ACHN (cell line): ENCODE measurements at regions not wholly inside any gene's neighbourhood (a gene's known extent, or its start where the extent isn't known, plus 50 kb on each side); places are given as distances from the start of the nearest gene placed in this dataset.

Source experiments
- DNase-seq: peaks from one replicate; pipeline ENCODE4 v3.0.0-alpha.2; 2015
- in situ Hi-C: cut with HindIII; loops from 2 replicates; pipeline ENCODE4 v1.10.0; 2017; ENCODE audit warnings: low sequenced_read_pairs, low pct_ligation_motif_present, low pct_unique_long_range_greater_than_20kb

DNA sequence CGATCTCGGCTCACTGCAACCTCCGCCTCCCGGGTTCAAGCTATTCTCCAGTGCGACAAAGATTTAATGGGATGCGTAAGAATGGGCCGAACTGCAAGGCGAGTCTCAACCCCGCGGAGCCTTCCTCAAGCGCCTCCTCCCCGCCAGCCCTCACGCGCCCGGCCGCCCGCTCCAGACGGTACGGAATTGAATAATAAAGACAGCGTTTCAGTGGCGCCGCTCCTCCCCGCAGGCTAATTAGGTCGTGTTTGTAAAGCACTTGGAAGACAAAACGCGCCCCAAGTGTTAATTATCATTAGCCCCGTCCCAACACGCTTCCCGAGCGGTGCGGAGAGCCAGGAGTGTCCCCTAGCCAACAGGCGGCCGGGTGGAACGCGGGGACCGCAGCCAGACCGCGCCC is 192.0 kb downstream of the BUD13 start:
- no peak for DNase-seq
- in situ Hi-C loops: no loop called here

GRCh38 chr11:116579857-116580727 is 192.7 kb downstream of the BUD13 start:
- in situ Hi-C loops: no loop called here
- no peak for DNase-seq

GRCh38 chr11:116579031-116579653 is 193.6 kb downstream of the BUD13 start:
- DNase-seq: no peak
- in situ Hi-C loops: no loop called here

DNA sequence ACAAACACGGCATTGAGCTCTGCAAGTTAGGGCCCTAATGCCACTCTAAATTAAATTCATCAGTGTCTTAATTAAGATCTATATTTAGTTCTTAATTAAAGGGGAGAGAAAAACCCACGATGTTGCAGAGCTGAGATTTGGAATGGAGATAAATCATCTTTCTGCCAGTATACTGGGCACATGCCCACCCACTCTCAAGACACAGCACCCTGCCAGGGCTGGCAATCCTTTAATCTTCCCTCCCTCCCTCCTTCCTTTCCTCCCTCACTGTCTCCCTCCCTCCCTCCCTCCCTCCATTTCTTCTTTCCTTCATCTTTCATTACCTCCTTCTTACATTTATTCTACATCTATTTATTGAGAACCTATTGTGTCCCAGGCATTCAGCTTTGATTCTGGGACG is 194.8 kb downstream of the BUD13 start:
- in situ Hi-C loops: no loop called here
- DNase-seq: no peak

DNA sequence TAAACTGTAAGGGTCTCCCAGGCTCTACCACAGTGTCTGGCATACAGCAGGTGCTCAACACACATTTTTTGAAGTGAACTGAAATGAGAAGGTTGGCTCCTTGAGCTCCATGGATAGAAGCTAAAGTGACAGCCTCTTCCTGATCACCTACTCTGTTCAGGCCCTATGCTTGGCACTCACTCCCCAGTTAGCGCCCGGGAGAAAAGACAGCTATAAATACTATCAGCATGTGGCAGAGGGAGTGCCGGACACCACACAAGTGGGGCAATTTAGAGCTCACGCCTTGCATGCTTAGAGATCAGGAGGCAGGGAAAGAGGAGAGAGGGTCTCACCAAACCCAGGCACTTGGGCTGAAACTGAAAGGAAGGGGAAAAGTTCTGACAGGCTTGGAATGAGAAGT is 195.5 kb downstream of the BUD13 start:
- in situ Hi-C loops: no loop called here
- DNase-seq: no peak

- in situ Hi-C loops: no loop called here
- DNase-seq: no peak
Measured at GRCh38 chr11:116576526-116576925, 196.3 kb downstream of the BUD13 start.

GRCh38 chr11:116567721-116568242 is 205.0 kb downstream of the BUD13 start:
- in situ Hi-C loops: no loop called here
- no peak for DNase-seq

- in situ Hi-C loops: no loop called here
- DNase-seq: no peak
Measured at GRCh38 chr11:116563712-116564047, 209.1 kb downstream of the BUD13 start.

GRCh38 chr11:116563028-116563711 is 209.6 kb downstream of the BUD13 start:
- in situ Hi-C loops: no loop called here
- no peak for DNase-seq

DNA sequence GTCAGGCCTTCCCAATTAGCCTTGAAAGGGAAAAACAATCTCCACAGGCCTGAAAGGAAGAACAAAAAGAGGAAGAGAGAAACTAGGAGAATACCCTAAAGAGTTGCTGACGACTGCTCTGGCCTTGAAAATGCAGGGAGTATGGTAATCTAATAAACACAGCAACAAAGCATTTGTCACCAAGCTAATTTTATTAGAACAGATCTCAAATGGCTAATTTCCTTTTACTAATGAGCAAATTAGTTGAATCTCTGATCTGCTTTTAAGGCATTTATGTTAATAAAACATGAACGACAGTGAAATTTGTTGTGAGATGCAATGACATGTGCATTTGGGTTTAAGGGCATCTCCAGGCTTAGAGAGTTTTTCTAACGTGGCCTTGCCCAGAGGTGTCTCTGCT is 212.2 kb downstream of the BUD13 start:
- DNase-seq: no peak
- in situ Hi-C loops: no loop called here

DNA sequence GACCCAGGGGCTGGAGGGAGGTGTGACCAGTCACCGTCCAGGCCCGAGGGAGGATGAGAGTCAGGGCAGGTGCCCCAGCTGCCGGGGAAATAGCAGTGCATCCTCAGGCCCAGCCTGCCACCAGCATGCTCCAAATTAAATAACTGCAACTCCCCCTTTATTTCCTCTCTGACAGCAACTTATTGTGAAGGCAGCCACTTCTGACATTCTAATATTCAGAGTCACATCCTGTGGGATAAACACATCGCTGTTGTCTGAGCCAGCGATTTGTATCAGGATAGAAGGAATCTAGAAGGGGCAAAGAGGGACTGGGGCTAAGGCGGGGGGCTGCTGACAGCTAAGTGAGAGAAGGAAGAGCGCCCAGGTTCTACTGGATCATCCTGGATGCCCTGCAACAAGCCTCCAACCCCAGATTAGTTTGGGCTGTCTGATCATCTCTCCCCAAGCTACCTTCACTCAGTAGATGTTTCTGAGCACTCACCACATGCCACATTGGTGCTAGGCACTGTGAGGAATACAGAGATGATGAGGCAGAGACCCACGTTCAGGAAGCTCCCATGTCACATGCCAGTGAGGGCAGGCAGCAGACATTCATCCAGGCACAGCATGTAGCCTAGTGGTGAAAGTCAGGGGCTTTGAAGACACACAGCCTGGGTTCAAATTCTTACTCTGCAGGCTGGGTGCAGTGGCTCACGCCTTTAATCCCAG is 214.1 kb downstream of the BUD13 start:
- no peak for DNase-seq
- in situ Hi-C loops: no loop called here

DNA sequence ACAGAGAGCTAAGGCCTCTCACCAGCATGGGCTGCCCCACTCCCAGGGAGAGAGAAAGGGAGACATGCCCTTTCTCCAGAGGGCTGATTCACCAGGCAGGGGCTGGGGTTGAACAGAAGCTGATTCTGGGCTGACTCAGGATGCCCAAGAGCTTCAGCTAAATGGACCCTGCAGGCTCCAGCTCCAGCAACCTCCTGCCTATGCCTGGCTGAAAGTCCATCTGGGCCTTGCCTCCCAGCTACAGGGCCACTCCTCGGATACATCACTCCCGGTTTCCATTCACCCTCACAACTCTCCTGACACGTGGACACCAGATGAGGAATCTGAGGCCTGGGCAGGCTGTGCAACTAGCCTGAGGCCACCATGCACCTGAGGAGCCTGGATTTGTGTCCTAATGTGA is 215.5 kb downstream of the BUD13 start:
- in situ Hi-C loops: no loop called here
- DNase-seq: no peak

- in situ Hi-C loops: no loop called here
- DNase-seq: no peak
Measured at GRCh38 chr11:116556483-116556882, 216.3 kb downstream of the BUD13 start.

- no peak for DNase-seq
- in situ Hi-C loops: no loop called here
Measured at GRCh38 chr11:116553482-116553881, 219.3 kb downstream of the BUD13 start.

- no peak for DNase-seq
- in situ Hi-C loops: no loop called here
Measured at GRCh38 chr11:116551576-116551975, 221.2 kb downstream of the BUD13 start.

DNA sequence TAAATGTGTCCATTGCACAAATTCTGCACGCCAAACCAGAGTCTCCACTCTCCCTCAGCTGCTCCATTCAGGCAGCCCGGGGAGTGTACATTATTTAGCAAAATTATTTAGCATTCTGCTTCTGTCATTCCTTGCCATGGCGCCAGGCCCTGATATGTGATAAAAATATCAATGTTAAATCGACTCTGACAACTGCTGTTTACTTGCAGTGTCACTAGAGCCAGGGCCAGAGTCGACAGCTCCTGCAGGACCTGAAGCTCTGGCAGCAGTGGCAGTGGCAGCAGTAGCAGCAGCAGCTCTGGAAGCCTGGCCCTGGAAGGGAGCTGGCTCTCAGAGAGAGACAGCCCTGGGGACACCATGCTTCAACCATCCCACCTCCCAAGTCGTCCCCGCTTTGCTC is 224.5 kb downstream of the BUD13 start:
- in situ Hi-C loops: no loop called here
- no peak for DNase-seq

GRCh38 chr11:116547571-116547970 is 225.2 kb downstream of the BUD13 start:
- no peak for DNase-seq
- in situ Hi-C loops: no loop called here

- in situ Hi-C loops: no loop called here
Measured at GRCh38 chr11:116545912-116546311, 226.9 kb downstream of the BUD13 start.

GRCh38 chr11:116544721-116545120 is 228.1 kb downstream of the BUD13 start:
- in situ Hi-C loops: no loop called here
- DNase-seq: no peak

More at GRCh38 chr11:116545912-116546311, 226.9 kb downstream of the BUD13 start:
- DNase-seq: no peak
